ENCODE measurements at regions not wholly inside any gene's neighbourhood (a gene's known extent, or its start where the extent isn't known, plus 50 kb on each side); places are given as distances from the start of the nearest gene placed in this dataset.
A peak's percentile ranks its signal among the peaks of the same experiment; 100 is the strongest.

DNA sequence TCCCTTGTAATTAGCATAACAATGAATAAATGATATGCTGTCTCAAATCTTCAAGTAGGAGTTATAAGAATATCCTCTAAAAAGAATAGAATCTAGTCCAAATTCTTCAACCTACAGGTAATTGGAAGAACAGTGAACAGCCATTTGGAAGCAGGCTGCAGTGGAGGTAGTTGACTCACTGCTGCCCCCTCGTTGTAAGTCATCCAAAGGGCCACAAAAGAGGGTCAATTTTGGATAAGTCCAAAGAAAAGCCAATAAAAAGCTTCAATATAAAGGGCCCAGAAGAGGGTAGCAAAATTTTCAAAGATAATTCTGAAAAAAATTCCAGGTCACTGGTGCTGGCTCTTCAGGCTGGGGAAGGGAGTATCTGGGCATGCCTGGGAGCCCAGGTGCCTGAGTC lies 60.8 kb upstream of the SSTR4 start:
- no peaks in the 10 kb centered on the region for H3K9me2 ChIP-seq (replicated peaks; ENCODE audit: insufficient read depth)
- H3K4me1 ChIP-seq (ENCODE audit: insufficient read depth): no peaks in the 10 kb centered on the region
- WGBS (ENCODE audit: low lambda C conversion rate, missing lambda C conversion rate): 15% methylated on average over 1 of the region's 1 CpG
- no peak overlapping the region for H3K4me3 ChIP-seq
- no peak overlapping the region for H3K4me2 ChIP-seq
- no peaks in the 10 kb centered on the region for H3K36me3 ChIP-seq (replicated peaks; ENCODE audit: insufficient read depth, low read depth)
- H3K27me3 ChIP-seq: no peaks in the 10 kb centered on the region
- H4K20me1 ChIP-seq (ENCODE audit: insufficient read depth, poor library complexity, severe bottlenecking): no peaks in the 10 kb centered on the region
- no peak overlapping the region for H3K27ac ChIP-seq
- H3K9me3 ChIP-seq (ENCODE audit: low read depth): no peaks in the 10 kb centered on the region
- no peak overlapping the region for H2AFZ ChIP-seq
- no peaks in the 10 kb centered on the region for H3K79me2 ChIP-seq
- peak; percentile 30 for DNase-seq (ENCODE audit: low spot score)
- peak; percentile 25 for TF ChIP-seq CTCF (IDR thresholded peaks at IDR 0.05; ENCODE audit: poor library complexity)
- no peak for TF ChIP-seq EZH2phosphoT487 (IDR thresholded peaks at IDR 0.05; ENCODE audit: low read depth, severe bottlenecking, unreplicated experiment)

- DNase-seq (ENCODE audit: low spot score): no peak
- Histone ChIP-seq H3K36me3 (replicated peaks; ENCODE audit: insufficient read depth, low read depth) (no peaks in the 10 kb centered on the region), H3K27ac (no peak overlapping the region), H3K4me2 (no peak overlapping the region), H3K9me2 (replicated peaks; ENCODE audit: insufficient read depth) (no peaks in the 10 kb centered on the region), H3K9me3 (ENCODE audit: low read depth) (no peaks in the 10 kb centered on the region), H3K4me1 (ENCODE audit: insufficient read depth) (no peaks in the 10 kb centered on the region), H3K79me2 (no peaks in the 10 kb centered on the region), H2AFZ (no peak overlapping the region), H4K20me1 (ENCODE audit: insufficient read depth, poor library complexity, severe bottlenecking) (no peaks in the 10 kb centered on the region), H3K4me3 (no peak overlapping the region), H3K27me3 (no peaks in the 10 kb centered on the region)
- TF ChIP-seq EZH2phosphoT487 (IDR thresholded peaks at IDR 0.05; ENCODE audit: low read depth, severe bottlenecking, unreplicated experiment): no peak
- no peak for TF ChIP-seq EZH2 (IDR thresholded peaks at IDR 0.05; ENCODE audit: borderline replicate concordance)
- no peak for TF ChIP-seq CTCF (IDR thresholded peaks at IDR 0.05; ENCODE audit: poor library complexity)
- WGBS (ENCODE audit: low lambda C conversion rate, missing lambda C conversion rate): 79% methylated on average over 4 of the region's 4 CpGs
Observed at GRCh38 chr20:22977047-22977785, 57.9 kb upstream of the SSTR4 start.

DNA sequence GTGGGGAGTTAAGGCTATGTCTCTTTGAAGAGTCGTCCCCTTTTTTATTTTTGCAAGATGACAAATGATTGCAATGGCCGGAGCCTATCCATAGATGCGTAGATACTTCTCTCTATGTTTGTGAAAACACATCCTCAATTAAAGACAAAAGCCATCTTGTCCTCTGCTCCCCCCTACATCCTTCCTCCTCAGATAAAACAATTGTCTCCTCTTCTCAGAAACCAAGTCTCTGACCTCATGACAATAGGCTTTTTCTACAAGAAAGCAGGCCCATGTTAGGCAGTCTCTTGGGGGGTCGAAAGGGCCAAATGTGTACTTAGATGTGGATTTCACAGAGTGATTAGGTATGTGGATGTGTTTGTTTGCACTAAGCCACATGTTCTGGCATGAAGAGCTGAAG lies 51.1 kb upstream of the SSTR4 start:
- no peaks in the 10 kb centered on the region for H3K27me3 ChIP-seq
- H3K27ac ChIP-seq: peak overlapping the region; percentile 79
- H4K20me1 ChIP-seq (ENCODE audit: insufficient read depth, poor library complexity, severe bottlenecking): no peaks in the 10 kb centered on the region
- no peak for TF ChIP-seq EZH2 (IDR thresholded peaks at IDR 0.05; ENCODE audit: borderline replicate concordance)
- TF ChIP-seq CTCF (IDR thresholded peaks at IDR 0.05; ENCODE audit: poor library complexity): no peak
- no peak for TF ChIP-seq EZH2phosphoT487 (IDR thresholded peaks at IDR 0.05; ENCODE audit: low read depth, severe bottlenecking, unreplicated experiment)
- no peaks in the 10 kb centered on the region for H3K9me3 ChIP-seq (ENCODE audit: low read depth)
- no peaks in the 10 kb centered on the region for H3K79me2 ChIP-seq
- no peaks in the 10 kb centered on the region for H3K9me2 ChIP-seq (replicated peaks; ENCODE audit: insufficient read depth)
- no peak overlapping the region for H2AFZ ChIP-seq
- H3K4me2 ChIP-seq: no peak overlapping the region
- H3K36me3 ChIP-seq (replicated peaks; ENCODE audit: insufficient read depth, low read depth): no peaks in the 10 kb centered on the region
- no peak for DNase-seq (ENCODE audit: low spot score)
- 70% methylated on average over 4 of the region's 4 CpGs for WGBS (ENCODE audit: low lambda C conversion rate, missing lambda C conversion rate)
- no peak overlapping the region for H3K4me3 ChIP-seq
- peaks cover 8% of the 10 kb centered on the region for H3K4me1 ChIP-seq (ENCODE audit: insufficient read depth)

Measured in hepatocyte (in vitro differentiated cells).